PFSK-1 (cell line): ENCODE measurements at regions not wholly inside any gene's neighbourhood (a gene's known extent, or its start where the extent isn't known, plus 50 kb on each side); places are given as distances from the start of the nearest gene placed in this dataset.
A peak's percentile ranks its signal among the peaks of the same experiment; 100 is the strongest.

ENCODE experiments used
- FOXP2 ChIP-seq: optimal IDR thresholded peaks from 2 replicates; pipeline ENCODE3; 2011; ENCODE audit warnings: borderline replicate concordance, control low read depth, inconsistent platforms; ENCODE audit not compliant: insufficient read depth; ENCODE audit errors: extremely low read length, extremely low read depth
- POLR2AphosphoS5 ChIP-seq: IDR thresholded peaks from 2 replicates; pipeline ENCODE4 v1.6.1; 2012; ENCODE audit warnings: low read depth, mild to moderate bottlenecking, control low read depth, low read length, moderate library complexity
- REST ChIP-seq, 2 experiments: IDR thresholded peaks; 2 replicates each; pipeline versions ENCODE4 v1.6.1 to v1.8.0; 2011 to 2012; ENCODE audit warnings: low read depth in 2 of 2, low read length in 2 of 2, control low read depth in 1 of 2, inconsistent platforms in 1 of 2, mild to moderate bottlenecking in 1 of 2, moderate library complexity in 1 of 2; ENCODE audit not compliant: insufficient read depth in 1 of 2
- SIN3A ChIP-seq: IDR thresholded peaks from 2 replicates; pipeline ENCODE4 v1.6.1; 2012; ENCODE audit warnings: mild to moderate bottlenecking, low read length, moderate library complexity, borderline replicate concordance; ENCODE audit not compliant: insufficient read depth
- TAF1 ChIP-seq: IDR thresholded peaks from 2 replicates; pipeline ENCODE4 v1.6.1; 2012; ENCODE audit warnings: low read length, control low read depth, borderline replicate concordance; ENCODE audit not compliant: insufficient read depth

GRCh38 chr2:236875906-236876505 is 209.7 kb upstream of the COPS8 start:
- TF ChIP-seq FOXP2 (peak; percentile 10), TAF1 (no peak)

GRCh38 chr2:236876642-236877041 is 209.0 kb upstream of the COPS8 start:
- no peak for TF ChIP-seq FOXP2
- TF ChIP-seq REST (IDR thresholded peaks at IDR 0.05; ENCODE audit: insufficient read depth in 1 of 2, low read depth in 2 of 2, low read length in 2 of 2): no peak
- TF ChIP-seq POLR2AphosphoS5: no peak
- no peak for TF ChIP-seq SIN3A
- no peak for TF ChIP-seq TAF1

GRCh38 chr2:236877972-236878371 is 207.7 kb upstream of the COPS8 start:
- no peak for TF ChIP-seq TAF1
- no peak for TF ChIP-seq REST (IDR thresholded peaks at IDR 0.05; ENCODE audit: insufficient read depth in 1 of 2, low read depth in 2 of 2, low read length in 2 of 2)
- no peak for TF ChIP-seq SIN3A
- no peak for TF ChIP-seq FOXP2
- no peak for TF ChIP-seq POLR2AphosphoS5

- TF ChIP-seq SIN3A: no peak
- no peak for TF ChIP-seq POLR2AphosphoS5
- no peak for TF ChIP-seq TAF1
- TF ChIP-seq REST (IDR thresholded peaks at IDR 0.05; ENCODE audit: insufficient read depth in 1 of 2, low read depth in 2 of 2, low read length in 2 of 2): no peak
- no peak for TF ChIP-seq FOXP2
These were observed 206.2 kb upstream of the COPS8 start for GRCh38 chr2:236879416-236879963.

GRCh38 chr2:236882074-236882473 is 203.6 kb upstream of the COPS8 start:
- no peak for TF ChIP-seq SIN3A
- TF ChIP-seq REST (IDR thresholded peaks at IDR 0.05; ENCODE audit: insufficient read depth in 1 of 2, low read depth in 2 of 2, low read length in 2 of 2): no peak
- TF ChIP-seq POLR2AphosphoS5: no peak
- TF ChIP-seq FOXP2: no peak
- TF ChIP-seq TAF1: no peak
